ENCODE measurements at regions not wholly inside any gene's neighbourhood (a gene's known extent, or its start where the extent isn't known, plus 50 kb on each side); places are given as distances from the start of the nearest gene placed in this dataset.

DNA sequence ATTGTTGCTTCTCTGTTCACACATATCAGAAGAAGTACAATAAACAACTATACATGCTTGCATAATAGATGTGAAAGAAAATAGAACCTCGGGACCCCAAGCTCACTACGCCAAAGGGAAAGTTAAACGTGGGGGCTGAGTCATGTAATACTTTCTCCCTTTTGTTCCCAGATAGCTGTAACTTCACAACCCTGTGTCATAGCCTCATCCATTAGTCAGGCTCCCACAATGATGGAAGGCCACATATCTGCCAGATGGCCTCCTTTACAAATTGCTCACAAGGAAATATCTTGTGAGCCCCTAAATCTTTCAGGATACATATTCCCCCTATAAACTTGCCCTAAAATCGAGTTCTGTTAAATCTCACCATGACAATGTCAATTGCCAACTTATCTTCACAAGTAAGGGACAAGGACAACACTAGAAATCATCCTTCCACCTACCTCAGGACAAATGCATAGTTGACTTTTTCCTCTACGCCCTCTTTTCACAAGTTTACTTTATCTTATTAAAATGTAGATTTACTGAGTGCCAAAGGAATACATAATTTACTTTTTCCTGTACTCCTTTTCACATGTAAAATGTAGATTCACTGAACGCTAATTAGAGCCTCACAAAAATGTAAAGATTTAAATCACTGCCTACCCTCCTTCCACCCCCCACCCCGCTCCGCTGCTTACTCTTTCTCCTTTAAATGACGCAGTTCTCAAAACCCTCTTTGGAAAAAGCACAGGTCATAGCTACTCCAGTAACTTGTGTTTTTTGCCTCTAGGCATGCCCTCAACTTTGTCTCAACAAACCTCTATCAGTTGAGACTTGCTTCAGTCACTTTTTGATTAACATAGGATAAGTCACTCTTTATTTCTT lies 477.1 kb downstream of the DTHD1 start:
- CTCF ChIA-PET, result no interaction called here
- Mint-ChIP-seq H3K36me3 (ENCODE audit: insufficient read depth, unreplicated experiment) (no peaks in the 10 kb centered on the region), H3K27me3 (ENCODE audit: unreplicated experiment) (no peaks in the 10 kb centered on the region), H3K4me1 (ENCODE audit: low read depth, unreplicated experiment) (no peaks in the 10 kb centered on the region), H3K9me3 (ENCODE audit: low read depth, unreplicated experiment) (no peaks in the 10 kb centered on the region), H3K4me3 (ENCODE audit: low read depth, unreplicated experiment) (no peak overlapping the region), H3K27ac (ENCODE audit: unreplicated experiment) (no peak overlapping the region)
- no peak for DNase-seq
- TF ChIP-seq, protein P1, sequence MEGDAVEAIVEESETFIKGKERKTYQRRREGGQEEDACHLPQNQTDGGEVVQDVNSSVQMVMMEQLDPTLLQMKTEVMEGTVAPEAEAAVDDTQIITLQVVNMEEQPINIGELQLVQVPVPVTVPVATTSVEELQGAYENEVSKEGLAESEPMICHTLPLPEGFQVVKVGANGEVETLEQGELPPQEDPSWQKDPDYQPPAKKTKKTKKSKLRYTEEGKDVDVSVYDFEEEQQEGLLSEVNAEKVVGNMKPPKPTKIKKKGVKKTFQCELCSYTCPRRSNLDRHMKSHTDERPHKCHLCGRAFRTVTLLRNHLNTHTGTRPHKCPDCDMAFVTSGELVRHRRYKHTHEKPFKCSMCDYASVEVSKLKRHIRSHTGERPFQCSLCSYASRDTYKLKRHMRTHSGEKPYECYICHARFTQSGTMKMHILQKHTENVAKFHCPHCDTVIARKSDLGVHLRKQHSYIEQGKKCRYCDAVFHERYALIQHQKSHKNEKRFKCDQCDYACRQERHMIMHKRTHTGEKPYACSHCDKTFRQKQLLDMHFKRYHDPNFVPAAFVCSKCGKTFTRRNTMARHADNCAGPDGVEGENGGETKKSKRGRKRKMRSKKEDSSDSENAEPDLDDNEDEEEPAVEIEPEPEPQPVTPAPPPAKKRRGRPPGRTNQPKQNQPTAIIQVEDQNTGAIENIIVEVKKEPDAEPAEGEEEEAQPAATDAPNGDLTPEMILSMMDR (IDR thresholded peaks at IDR 0.05; ENCODE audit: unreplicated experiment), result no peak
- intact Hi-C loops (cut with micrococcal nuclease; ENCODE audit: unreplicated experiment), result no loop called here
- no TSS peak for BruUV-seq (replicated peaks)

- H3K27ac Mint-ChIP-seq (ENCODE audit: unreplicated experiment), result no peak overlapping the region
- H3K27me3 Mint-ChIP-seq (ENCODE audit: unreplicated experiment), result peaks cover 11% of the 10 kb centered on the region
- BruUV-seq (replicated peaks), result no TSS peak
- TF ChIP-seq, protein P1 (IDR thresholded peaks at IDR 0.05; ENCODE audit: unreplicated experiment), result no peak
- intact Hi-C loops (cut with micrococcal nuclease; ENCODE audit: unreplicated experiment), result no loop called here
- no peaks in the 10 kb centered on the region for H3K36me3 Mint-ChIP-seq (ENCODE audit: insufficient read depth, unreplicated experiment)
- H3K4me1 Mint-ChIP-seq (ENCODE audit: low read depth, unreplicated experiment), result no peaks in the 10 kb centered on the region
- no peak overlapping the region for H3K4me3 Mint-ChIP-seq (ENCODE audit: low read depth, unreplicated experiment)
- CTCF ChIA-PET, result no interaction called here
- no peaks in the 10 kb centered on the region for H3K9me3 Mint-ChIP-seq (ENCODE audit: low read depth, unreplicated experiment)
- DNase-seq, result no peak
Measured at GRCh38 chr4:36761607-36762006, 480.2 kb downstream of the DTHD1 start.

DNA sequence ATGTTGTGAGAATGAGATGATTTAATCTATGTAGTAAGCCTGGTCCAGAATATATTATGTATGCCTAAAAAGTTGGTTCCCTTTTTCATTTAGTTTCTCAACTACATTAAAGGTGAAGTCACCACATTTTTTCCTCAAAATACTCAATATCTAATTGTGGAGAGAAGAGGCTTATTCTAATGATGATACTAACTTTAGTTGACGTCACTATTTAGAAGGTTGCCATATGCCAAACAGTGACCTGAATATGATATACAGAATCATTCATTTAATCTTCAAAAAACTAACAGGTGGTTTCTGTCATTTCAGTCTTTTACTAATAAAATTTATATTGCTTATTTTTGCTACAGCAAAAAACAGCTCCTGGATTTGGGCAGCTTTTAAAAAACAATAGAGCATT lies 480.7 kb upstream of the NWD2 start:
- H3K9me3 Mint-ChIP-seq (ENCODE audit: low read depth, unreplicated experiment), result no peaks in the 10 kb centered on the region
- CTCF ChIA-PET, result no interaction called here
- intact Hi-C loops (cut with micrococcal nuclease; ENCODE audit: unreplicated experiment), result no loop called here
- H3K36me3 Mint-ChIP-seq (ENCODE audit: insufficient read depth, unreplicated experiment), result no peaks in the 10 kb centered on the region
- TF ChIP-seq, protein P1 (IDR thresholded peaks at IDR 0.05; ENCODE audit: unreplicated experiment), result no peak
- H3K4me3 Mint-ChIP-seq (ENCODE audit: low read depth, unreplicated experiment), result no peak overlapping the region
- no TSS peak for BruUV-seq (replicated peaks)
- no peak for DNase-seq
- H3K27me3 Mint-ChIP-seq (ENCODE audit: unreplicated experiment), result peaks cover 11% of the 10 kb centered on the region
- H3K4me1 Mint-ChIP-seq (ENCODE audit: low read depth, unreplicated experiment), result no peaks in the 10 kb centered on the region
- H3K27ac Mint-ChIP-seq (ENCODE audit: unreplicated experiment), result no peak overlapping the region

GRCh38 chr4:36767596-36767995 lies 476.9 kb upstream of the NWD2 start:
- BruUV-seq (replicated peaks), result no TSS peak
- intact Hi-C loops (cut with micrococcal nuclease; ENCODE audit: unreplicated experiment), result no loop called here
- no peak overlapping the region for H3K27ac Mint-ChIP-seq (ENCODE audit: unreplicated experiment)

More at GRCh38 chr4:36767596-36767995, 476.9 kb upstream of the NWD2 start:
- CTCF ChIA-PET, result no interaction called here
- H3K27me3 Mint-ChIP-seq (ENCODE audit: unreplicated experiment), result peaks cover 11% of the 10 kb centered on the region
- no peak overlapping the region for H3K4me3 Mint-ChIP-seq (ENCODE audit: low read depth, unreplicated experiment)
- DNase-seq, result no peak
- peaks cover 11% of the 10 kb centered on the region for H3K4me1 Mint-ChIP-seq (ENCODE audit: low read depth, unreplicated experiment)
- TF ChIP-seq, protein P1 (IDR thresholded peaks at IDR 0.05; ENCODE audit: unreplicated experiment), result no peak
- H3K36me3 Mint-ChIP-seq (ENCODE audit: insufficient read depth, unreplicated experiment), result peaks cover 6% of the 10 kb centered on the region
- no peaks in the 10 kb centered on the region for H3K9me3 Mint-ChIP-seq (ENCODE audit: low read depth, unreplicated experiment)

Data from Calu3 (cell line).